ENCODE measurements at regions not wholly inside any gene's neighbourhood (a gene's known extent, or its start where the extent isn't known, plus 50 kb on each side); places are given as distances from the start of the nearest gene placed in this dataset.

DNA sequence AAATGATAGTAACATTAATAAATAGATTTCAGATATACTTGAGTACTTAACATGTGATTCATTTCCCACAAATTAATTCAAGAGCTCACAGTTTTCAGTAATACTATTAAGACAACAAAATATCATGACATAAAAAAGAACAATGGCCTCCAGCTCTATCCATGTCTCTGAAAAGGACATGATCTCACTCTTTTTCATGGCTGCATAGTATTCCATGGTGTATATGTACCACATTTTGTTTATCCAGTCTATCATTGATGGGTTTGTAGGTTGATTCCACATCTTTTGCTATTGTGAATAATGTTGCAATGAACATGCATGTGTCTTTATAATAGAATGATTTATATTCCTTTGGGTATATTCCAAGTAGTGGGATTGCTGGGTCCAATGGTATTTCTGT is 1012.8 kb upstream of the ALCAM start:
- no peak for TF ChIP-seq POLR2A (IDR thresholded peaks at IDR 0.05)
- TF ChIP-seq, protein P1, sequence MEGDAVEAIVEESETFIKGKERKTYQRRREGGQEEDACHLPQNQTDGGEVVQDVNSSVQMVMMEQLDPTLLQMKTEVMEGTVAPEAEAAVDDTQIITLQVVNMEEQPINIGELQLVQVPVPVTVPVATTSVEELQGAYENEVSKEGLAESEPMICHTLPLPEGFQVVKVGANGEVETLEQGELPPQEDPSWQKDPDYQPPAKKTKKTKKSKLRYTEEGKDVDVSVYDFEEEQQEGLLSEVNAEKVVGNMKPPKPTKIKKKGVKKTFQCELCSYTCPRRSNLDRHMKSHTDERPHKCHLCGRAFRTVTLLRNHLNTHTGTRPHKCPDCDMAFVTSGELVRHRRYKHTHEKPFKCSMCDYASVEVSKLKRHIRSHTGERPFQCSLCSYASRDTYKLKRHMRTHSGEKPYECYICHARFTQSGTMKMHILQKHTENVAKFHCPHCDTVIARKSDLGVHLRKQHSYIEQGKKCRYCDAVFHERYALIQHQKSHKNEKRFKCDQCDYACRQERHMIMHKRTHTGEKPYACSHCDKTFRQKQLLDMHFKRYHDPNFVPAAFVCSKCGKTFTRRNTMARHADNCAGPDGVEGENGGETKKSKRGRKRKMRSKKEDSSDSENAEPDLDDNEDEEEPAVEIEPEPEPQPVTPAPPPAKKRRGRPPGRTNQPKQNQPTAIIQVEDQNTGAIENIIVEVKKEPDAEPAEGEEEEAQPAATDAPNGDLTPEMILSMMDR (IDR thresholded peaks at IDR 0.05): no peak
